ENCODE measurements at regions not wholly inside any gene's neighbourhood (a gene's known extent, or its start where the extent isn't known, plus 50 kb on each side); places are given as distances from the start of the nearest gene placed in this dataset.

DNA sequence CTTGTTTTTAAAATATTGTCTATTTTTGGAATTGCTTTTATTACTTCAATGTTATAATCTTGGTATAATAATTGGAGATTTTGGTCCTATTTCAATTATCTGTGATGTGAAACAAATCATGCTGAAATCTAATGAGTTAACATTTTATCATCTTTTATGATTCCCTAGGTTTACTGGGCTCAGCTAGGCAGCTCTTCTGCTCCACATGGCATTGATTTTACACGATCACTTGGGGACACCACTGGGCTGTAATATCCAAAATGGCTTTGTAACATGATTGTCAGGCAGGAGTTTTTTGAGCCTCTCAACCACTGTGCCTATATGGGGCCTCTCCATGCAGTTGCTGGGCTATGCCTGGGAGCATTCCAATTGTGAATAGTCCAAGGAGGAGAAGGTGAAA lies 163.3 kb downstream of the PYDC2 start:
- TF ChIP-seq ZNF274 (IDR thresholded peaks at IDR 0.05; ENCODE audit: low read depth, low read length), result no peak
- no peak for TF ChIP-seq YY1 (IDR thresholded peaks at IDR 0.05; ENCODE audit: insufficient read depth, insufficient read length)
- no peak for TF ChIP-seq SUZ12 (IDR thresholded peaks at IDR 0.05; ENCODE audit: extremely low read depth, insufficient read depth, insufficient read length)

Data from NT2/D1 (cell line).